ENCODE measurements at regions not wholly inside any gene's neighbourhood (a gene's known extent, or its start where the extent isn't known, plus 50 kb on each side); places are given as distances from the start of the nearest gene placed in this dataset.

GRCh38 chr10:78980815-78981214 is 88.0 kb upstream of the ZMIZ1 start:
- Histone ChIP-seq H3K36me3 (ENCODE audit: insufficient read depth, low read length) (no peaks in the 10 kb centered on the region), H3K9me3 (ENCODE audit: insufficient read depth, low read depth, low read length) (no peaks in the 10 kb centered on the region), H3K9ac (ENCODE audit: low read depth, low read length) (no peak overlapping the region), H3K4me1 (ENCODE audit: insufficient read depth, low read length) (no peaks in the 10 kb centered on the region), H3K27me3 (ENCODE audit: insufficient read depth, low read length) (no peaks in the 10 kb centered on the region), H3K4me3 (ENCODE audit: low read length) (no peak overlapping the region), H3K27ac (ENCODE audit: low read depth, low read length) (no peak overlapping the region)
- 92% methylated on average over 5 of the region's 5 CpGs for WGBS

- Histone ChIP-seq H3K9ac (ENCODE audit: low read depth, low read length) (no peak overlapping the region), H3K36me3 (ENCODE audit: insufficient read depth, low read length) (no peaks in the 10 kb centered on the region), H3K4me3 (ENCODE audit: low read length) (no peak overlapping the region), H3K9me3 (ENCODE audit: insufficient read depth, low read depth, low read length) (no peaks in the 10 kb centered on the region), H3K27ac (ENCODE audit: low read depth, low read length) (no peak overlapping the region), H3K4me1 (ENCODE audit: insufficient read depth, low read length) (no peaks in the 10 kb centered on the region), H3K27me3 (ENCODE audit: insufficient read depth, low read length) (no peaks in the 10 kb centered on the region)
- 63% methylated on average over 6 of the region's 6 CpGs for WGBS
Observed at GRCh38 chr10:78981257-78981969, 87.4 kb upstream of the ZMIZ1 start.

GRCh38 chr10:78981970-78982281 is 86.8 kb upstream of the ZMIZ1 start:
- Histone ChIP-seq H3K4me3 (ENCODE audit: low read length) (no peak overlapping the region), H3K9me3 (ENCODE audit: insufficient read depth, low read depth, low read length) (no peaks in the 10 kb centered on the region), H3K27me3 (ENCODE audit: insufficient read depth, low read length) (no peaks in the 10 kb centered on the region), H3K4me1 (ENCODE audit: insufficient read depth, low read length) (no peaks in the 10 kb centered on the region), H3K36me3 (ENCODE audit: insufficient read depth, low read length) (no peaks in the 10 kb centered on the region), H3K27ac (ENCODE audit: low read depth, low read length) (no peak overlapping the region), H3K9ac (ENCODE audit: low read depth, low read length) (no peak overlapping the region)
- 65% methylated on average over 4 of the region's 4 CpGs for WGBS

- Histone ChIP-seq H3K4me1 (ENCODE audit: insufficient read depth, low read length) (no peaks in the 10 kb centered on the region), H3K27ac (ENCODE audit: low read depth, low read length) (no peak overlapping the region), H3K9me3 (ENCODE audit: insufficient read depth, low read depth, low read length) (no peaks in the 10 kb centered on the region), H3K4me3 (ENCODE audit: low read length) (no peak overlapping the region), H3K36me3 (ENCODE audit: insufficient read depth, low read length) (no peaks in the 10 kb centered on the region), H3K9ac (ENCODE audit: low read depth, low read length) (no peak overlapping the region), H3K27me3 (ENCODE audit: insufficient read depth, low read length) (no peaks in the 10 kb centered on the region)
- 91% methylated on average over 6 of the region's 6 CpGs for whole genome bisulfite sequencing
Observed at GRCh38 chr10:78982726-78983125, 86.0 kb upstream of the ZMIZ1 start.

- WGBS = 73% methylated on average over 4 of the region's 4 CpGs
- H3K9me3 ChIP-seq (ENCODE audit: insufficient read depth, low read depth, low read length) = no peaks in the 10 kb centered on the region
- H3K27ac ChIP-seq (ENCODE audit: low read depth, low read length) = no peak overlapping the region
Observed at GRCh38 chr10:78983608-78984007, 85.2 kb upstream of the ZMIZ1 start.

GRCh38 chr10:78985973-78986818 is 82.6 kb upstream of the ZMIZ1 start:
- Histone ChIP-seq H3K9me3 (ENCODE audit: insufficient read depth, low read depth, low read length) (no peaks in the 10 kb centered on the region), H3K36me3 (ENCODE audit: insufficient read depth, low read length) (no peaks in the 10 kb centered on the region), H3K9ac (ENCODE audit: low read depth, low read length) (no peak overlapping the region), H3K27ac (ENCODE audit: low read depth, low read length) (no peak overlapping the region), H3K27me3 (ENCODE audit: insufficient read depth, low read length) (no peaks in the 10 kb centered on the region), H3K4me1 (ENCODE audit: insufficient read depth, low read length) (no peaks in the 10 kb centered on the region), H3K4me3 (ENCODE audit: low read length) (no peak overlapping the region)
- WGBS = 83% methylated on average over 8 of the region's 8 CpGs

More at GRCh38 chr10:78983608-78984007, 85.2 kb upstream of the ZMIZ1 start:
- no peaks in the 10 kb centered on the region for H3K36me3 ChIP-seq (ENCODE audit: insufficient read depth, low read length)
- no peaks in the 10 kb centered on the region for H3K4me1 ChIP-seq (ENCODE audit: insufficient read depth, low read length)
- no peaks in the 10 kb centered on the region for H3K27me3 ChIP-seq (ENCODE audit: insufficient read depth, low read length)
- H3K4me3 ChIP-seq (ENCODE audit: low read length) = no peak overlapping the region
- no peak overlapping the region for H3K9ac ChIP-seq (ENCODE audit: low read depth, low read length)

GRCh38 chr10:78991187-78991586 is 77.6 kb upstream of the ZMIZ1 start:
- Histone ChIP-seq H3K9ac (ENCODE audit: low read depth, low read length) (no peak overlapping the region), H3K9me3 (ENCODE audit: insufficient read depth, low read depth, low read length) (no peaks in the 10 kb centered on the region), H3K4me3 (ENCODE audit: low read length) (no peak overlapping the region), H3K27ac (ENCODE audit: low read depth, low read length) (no peak overlapping the region), H3K36me3 (ENCODE audit: insufficient read depth, low read length) (no peaks in the 10 kb centered on the region), H3K27me3 (ENCODE audit: insufficient read depth, low read length) (no peaks in the 10 kb centered on the region), H3K4me1 (ENCODE audit: insufficient read depth, low read length) (peaks cover 8% of the 10 kb centered on the region; the same call in 1 of the 2 replicates)
- WGBS = 86% methylated on average over 1 of the region's 1 CpG

- Histone ChIP-seq H3K4me1 (ENCODE audit: insufficient read depth, low read length) (peaks cover 8% of the 10 kb centered on the region; the same call in 1 of the 2 replicates), H3K9me3 (ENCODE audit: insufficient read depth, low read depth, low read length) (no peaks in the 10 kb centered on the region), H3K27ac (ENCODE audit: low read depth, low read length) (no peak overlapping the region), H3K4me3 (ENCODE audit: low read length) (no peak overlapping the region), H3K9ac (ENCODE audit: low read depth, low read length) (no peak overlapping the region), H3K27me3 (ENCODE audit: insufficient read depth, low read length) (no peaks in the 10 kb centered on the region), H3K36me3 (ENCODE audit: insufficient read depth, low read length) (no peaks in the 10 kb centered on the region)
- 46% methylated on average over 6 of the region's 6 CpGs for WGBS
Observed at GRCh38 chr10:78992333-78992732, 76.4 kb upstream of the ZMIZ1 start.

GRCh38 chr10:78993261-78993945 is 75.4 kb upstream of the ZMIZ1 start:
- Histone ChIP-seq H3K9ac (ENCODE audit: low read depth, low read length) (no peak overlapping the region), H3K9me3 (ENCODE audit: insufficient read depth, low read depth, low read length) (no peaks in the 10 kb centered on the region), H3K27me3 (ENCODE audit: insufficient read depth, low read length) (no peaks in the 10 kb centered on the region), H3K36me3 (ENCODE audit: insufficient read depth, low read length) (no peaks in the 10 kb centered on the region), H3K4me3 (ENCODE audit: low read length) (no peak overlapping the region), H3K27ac (ENCODE audit: low read depth, low read length) (no peak overlapping the region), H3K4me1 (ENCODE audit: insufficient read depth, low read length) (peaks cover 8% of the 10 kb centered on the region; the same call in 1 of the 2 replicates)
- WGBS = 79% methylated on average over 10 of the region's 10 CpGs

GRCh38 chr10:78995987-78996791 is 72.6 kb upstream of the ZMIZ1 start:
- Histone ChIP-seq H3K9ac (ENCODE audit: low read depth, low read length) (no peak overlapping the region), H3K4me1 (ENCODE audit: insufficient read depth, low read length) (peaks cover 8% of the 10 kb centered on the region; the same call in 1 of the 2 replicates), H3K9me3 (ENCODE audit: insufficient read depth, low read depth, low read length) (no peaks in the 10 kb centered on the region), H3K4me3 (ENCODE audit: low read length) (no peak overlapping the region), H3K27ac (ENCODE audit: low read depth, low read length) (no peak overlapping the region), H3K27me3 (ENCODE audit: insufficient read depth, low read length) (no peaks in the 10 kb centered on the region), H3K36me3 (ENCODE audit: insufficient read depth, low read length) (no peaks in the 10 kb centered on the region)
- 82% methylated on average over 13 of the region's 14 CpGs for WGBS

All from HUES64 (cell line).